Neural cell (in vitro differentiated cells): ENCODE measurements at regions not wholly inside any gene's neighbourhood (a gene's known extent, or its start where the extent isn't known, plus 50 kb on each side); places are given as distances from the start of the nearest gene placed in this dataset.

Experiments
- H2AFZ ChIP-seq: fragments of 200-600, 300-800 bp; sonication (generic), shearing (Covaris generic); 2 replicates; pipeline ENCODE4 v1.6.0; 2014; ENCODE audit warnings: low read depth, mild to moderate bottlenecking, antibody characterized with exemption, low read length, moderate library complexity
- H3F3A ChIP-seq: fragments of 200-600 bp; shearing (Covaris generic); 2 replicates; pipeline ENCODE4 v1.6.1; 2016; ENCODE audit warnings: mild to moderate bottlenecking, moderate library complexity, mixed read lengths, antibody characterized with exemption, low read length; ENCODE audit not compliant: insufficient read depth, poor library complexity, severe bottlenecking
- H3K27ac ChIP-seq: fragments of 200-600, 300-800 bp; sonication (generic), shearing (Covaris generic); 2 replicates; pipeline ENCODE4 v1.5.1; 2014; ENCODE audit warnings: mild to moderate bottlenecking, low read length, moderate library complexity
- H3K27me3 ChIP-seq: fragments of 300-800, 200-600 bp; sonication (generic), shearing (Covaris generic); 2 replicates; pipeline ENCODE4 v1.6.0; 2014; ENCODE audit warnings: mild to moderate bottlenecking, low read depth, low read length, moderate library complexity; ENCODE audit not compliant: insufficient read depth
- H3K36me3 ChIP-seq: fragments of 300-800, 200-600 bp; sonication (generic), shearing (Covaris generic); 2 replicates; pipeline ENCODE4 v1.5.1; 2014; ENCODE audit warnings: mild to moderate bottlenecking, antibody characterized with exemption, low read length, moderate library complexity; ENCODE audit not compliant: insufficient read depth
- H3K4me2 ChIP-seq: fragments of 300-800, 200-600 bp; sonication (generic), shearing (Covaris generic); 2 replicates; pipeline ENCODE4 v1.6.0; 2014; ENCODE audit warnings: mild to moderate bottlenecking, low read length
- H3K4me3 ChIP-seq: fragments of 300-800, 200-600 bp; sonication (generic), shearing (Covaris generic); 2 replicates; pipeline ENCODE4 v1.5.1; 2014; ENCODE audit warnings: mild to moderate bottlenecking, low read length, moderate library complexity
- H3K79me2 ChIP-seq: fragments of 200-600 bp; shearing (Covaris generic); replicated peaks from 2 replicates; pipeline ENCODE4 v1.6.0; 2014; ENCODE audit warnings: mild to moderate bottlenecking, low read length, moderate library complexity; ENCODE audit not compliant: insufficient read depth
- H3K9ac ChIP-seq: fragments of 300-800, 200-600 bp; sonication (generic), shearing (Covaris generic); 2 replicates; pipeline ENCODE4 v1.6.1; 2016; ENCODE audit warnings: mild to moderate bottlenecking, low read length, mixed read lengths
- H3K9me2 ChIP-seq: fragments of 200-600 bp; shearing (Covaris generic); 2 replicates; pipeline ENCODE4 v1.6.1; 2016; ENCODE audit warnings: mild to moderate bottlenecking, low read length, mixed read lengths; ENCODE audit not compliant: insufficient read depth
- H3K9me3 ChIP-seq: fragments of 200-600, 300-800 bp; sonication (generic), shearing (Covaris generic); 2 replicates; pipeline ENCODE4 v1.6.1; 2016; ENCODE audit warnings: mild to moderate bottlenecking, mixed run types, low read length, moderate library complexity, mixed read lengths
- H4K20me1 ChIP-seq: fragments of 200-600 bp; shearing (Covaris generic); 2 replicates; pipeline ENCODE4 v1.6.1; 2016; ENCODE audit warnings: mild to moderate bottlenecking, mixed run types; ENCODE audit not compliant: insufficient read depth
- EP300 ChIP-seq: fragments of 450-650 bp; conservative IDR thresholded peaks from 2 replicates; pipeline ENCODE4 v1.6.1; 2014; ENCODE audit warnings: antibody characterized with exemption, mild to moderate bottlenecking, moderate library complexity; ENCODE audit not compliant: poor library complexity, severe bottlenecking
- EZH2 ChIP-seq: fragments of 200-600, 300-800 bp; shearing (Covaris generic), sonication (generic); IDR thresholded peaks from 2 replicates; pipeline ENCODE4 v1.6.1; 2014; ENCODE audit warnings: antibody characterized with exemption, low read length, borderline replicate concordance, mild to moderate bottlenecking; ENCODE audit not compliant: insufficient read depth, poor library complexity, severe bottlenecking
- MXI1 ChIP-seq: fragments of 450-650 bp; conservative IDR thresholded peaks from 2 replicates; pipeline ENCODE4 v1.6.1; 2014; ENCODE audit warnings: antibody characterized with exemption, mild to moderate bottlenecking; ENCODE audit not compliant: poor library complexity, severe bottlenecking
- POLR2AphosphoS5 ChIP-seq: IDR thresholded peaks from 2 replicates; pipeline ENCODE4 v1.6.1; 2012
- RAD21 ChIP-seq: fragments of 450-650 bp; conservative IDR thresholded peaks from 2 replicates; pipeline ENCODE4 v1.6.1; 2014; ENCODE audit warnings: antibody characterized with exemption, mild to moderate bottlenecking, moderate library complexity
- SMC3 ChIP-seq: fragments of 450-650 bp; conservative IDR thresholded peaks from 2 replicates; pipeline ENCODE4 v1.6.1; 2014; ENCODE audit warnings: antibody characterized with exemption, mild to moderate bottlenecking, moderate library complexity; ENCODE audit not compliant: poor library complexity
- TAF1 ChIP-seq: IDR thresholded peaks from 2 replicates; pipeline ENCODE4 v1.6.1; 2012; ENCODE audit warnings: low read depth
- TF ChIP-seq, protein P1 (sequence below): fragments of 450-650 bp; IDR thresholded peaks from 2 replicates; pipeline ENCODE4 v1.5.1; 2014; ENCODE audit warnings: antibody characterized with exemption, mild to moderate bottlenecking, moderate library complexity; ENCODE audit not compliant: poor library complexity, severe bottlenecking
- TF ChIP-seq, protein P2 (sequence below): IDR thresholded peaks from 2 replicates; pipeline ENCODE4 v1.6.1; 2012; ENCODE audit warnings: borderline replicate concordance

DNA sequence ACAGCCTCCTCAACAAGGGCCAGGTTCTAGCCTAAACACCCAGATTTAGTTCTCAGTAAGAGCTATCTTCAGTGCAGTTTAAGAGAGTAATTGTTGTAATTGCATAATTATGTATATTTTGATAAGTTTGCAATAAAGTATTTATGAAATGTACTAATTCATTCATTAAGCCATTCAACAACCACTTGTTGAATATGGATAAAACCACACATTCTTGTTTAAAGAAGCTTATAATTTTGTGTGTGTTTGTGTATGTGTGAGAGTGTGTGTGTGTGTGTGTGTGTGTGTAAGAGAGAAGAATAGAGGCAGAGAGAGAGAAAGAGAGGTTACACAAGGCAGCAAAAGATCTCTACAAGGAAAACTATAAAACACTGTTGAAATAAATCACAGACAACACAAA lies 115.0 kb upstream of the SLC25A13 start:
- H3K27ac ChIP-seq = no peak overlapping the region
- no peak overlapping the region for H3K4me2 ChIP-seq
- H3K4me3 ChIP-seq = no peak overlapping the region
- no peaks in the 10 kb centered on the region for H3K79me2 ChIP-seq
- no peaks in the 10 kb centered on the region for H3F3A ChIP-seq
- H3K9me2 ChIP-seq = no peaks in the 10 kb centered on the region
- no peak overlapping the region for H3K9ac ChIP-seq
- H3K36me3 ChIP-seq = no peaks in the 10 kb centered on the region
- H3K9me3 ChIP-seq = no peaks in the 10 kb centered on the region
- no peak overlapping the region for H2AFZ ChIP-seq
- H3K27me3 ChIP-seq = no peaks in the 10 kb centered on the region
- TF ChIP-seq SMC3 = no peak
- TF ChIP-seq POLR2AphosphoS5 = no peak
- no peak for TF ChIP-seq TAF1
- TF ChIP-seq, protein P1, sequence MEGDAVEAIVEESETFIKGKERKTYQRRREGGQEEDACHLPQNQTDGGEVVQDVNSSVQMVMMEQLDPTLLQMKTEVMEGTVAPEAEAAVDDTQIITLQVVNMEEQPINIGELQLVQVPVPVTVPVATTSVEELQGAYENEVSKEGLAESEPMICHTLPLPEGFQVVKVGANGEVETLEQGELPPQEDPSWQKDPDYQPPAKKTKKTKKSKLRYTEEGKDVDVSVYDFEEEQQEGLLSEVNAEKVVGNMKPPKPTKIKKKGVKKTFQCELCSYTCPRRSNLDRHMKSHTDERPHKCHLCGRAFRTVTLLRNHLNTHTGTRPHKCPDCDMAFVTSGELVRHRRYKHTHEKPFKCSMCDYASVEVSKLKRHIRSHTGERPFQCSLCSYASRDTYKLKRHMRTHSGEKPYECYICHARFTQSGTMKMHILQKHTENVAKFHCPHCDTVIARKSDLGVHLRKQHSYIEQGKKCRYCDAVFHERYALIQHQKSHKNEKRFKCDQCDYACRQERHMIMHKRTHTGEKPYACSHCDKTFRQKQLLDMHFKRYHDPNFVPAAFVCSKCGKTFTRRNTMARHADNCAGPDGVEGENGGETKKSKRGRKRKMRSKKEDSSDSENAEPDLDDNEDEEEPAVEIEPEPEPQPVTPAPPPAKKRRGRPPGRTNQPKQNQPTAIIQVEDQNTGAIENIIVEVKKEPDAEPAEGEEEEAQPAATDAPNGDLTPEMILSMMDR = no peak
- no peak for TF ChIP-seq MXI1
- no peak for TF ChIP-seq EP300
- TF ChIP-seq, protein P2, sequence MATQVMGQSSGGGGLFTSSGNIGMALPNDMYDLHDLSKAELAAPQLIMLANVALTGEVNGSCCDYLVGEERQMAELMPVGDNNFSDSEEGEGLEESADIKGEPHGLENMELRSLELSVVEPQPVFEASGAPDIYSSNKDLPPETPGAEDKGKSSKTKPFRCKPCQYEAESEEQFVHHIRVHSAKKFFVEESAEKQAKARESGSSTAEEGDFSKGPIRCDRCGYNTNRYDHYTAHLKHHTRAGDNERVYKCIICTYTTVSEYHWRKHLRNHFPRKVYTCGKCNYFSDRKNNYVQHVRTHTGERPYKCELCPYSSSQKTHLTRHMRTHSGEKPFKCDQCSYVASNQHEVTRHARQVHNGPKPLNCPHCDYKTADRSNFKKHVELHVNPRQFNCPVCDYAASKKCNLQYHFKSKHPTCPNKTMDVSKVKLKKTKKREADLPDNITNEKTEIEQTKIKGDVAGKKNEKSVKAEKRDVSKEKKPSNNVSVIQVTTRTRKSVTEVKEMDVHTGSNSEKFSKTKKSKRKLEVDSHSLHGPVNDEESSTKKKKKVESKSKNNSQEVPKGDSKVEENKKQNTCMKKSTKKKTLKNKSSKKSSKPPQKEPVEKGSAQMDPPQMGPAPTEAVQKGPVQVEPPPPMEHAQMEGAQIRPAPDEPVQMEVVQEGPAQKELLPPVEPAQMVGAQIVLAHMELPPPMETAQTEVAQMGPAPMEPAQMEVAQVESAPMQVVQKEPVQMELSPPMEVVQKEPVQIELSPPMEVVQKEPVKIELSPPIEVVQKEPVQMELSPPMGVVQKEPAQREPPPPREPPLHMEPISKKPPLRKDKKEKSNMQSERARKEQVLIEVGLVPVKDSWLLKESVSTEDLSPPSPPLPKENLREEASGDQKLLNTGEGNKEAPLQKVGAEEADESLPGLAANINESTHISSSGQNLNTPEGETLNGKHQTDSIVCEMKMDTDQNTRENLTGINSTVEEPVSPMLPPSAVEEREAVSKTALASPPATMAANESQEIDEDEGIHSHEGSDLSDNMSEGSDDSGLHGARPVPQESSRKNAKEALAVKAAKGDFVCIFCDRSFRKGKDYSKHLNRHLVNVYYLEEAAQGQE = no peak
- no peak for TF ChIP-seq RAD21
- TF ChIP-seq EZH2 = no peak
- no peaks in the 10 kb centered on the region for H4K20me1 ChIP-seq

DNA sequence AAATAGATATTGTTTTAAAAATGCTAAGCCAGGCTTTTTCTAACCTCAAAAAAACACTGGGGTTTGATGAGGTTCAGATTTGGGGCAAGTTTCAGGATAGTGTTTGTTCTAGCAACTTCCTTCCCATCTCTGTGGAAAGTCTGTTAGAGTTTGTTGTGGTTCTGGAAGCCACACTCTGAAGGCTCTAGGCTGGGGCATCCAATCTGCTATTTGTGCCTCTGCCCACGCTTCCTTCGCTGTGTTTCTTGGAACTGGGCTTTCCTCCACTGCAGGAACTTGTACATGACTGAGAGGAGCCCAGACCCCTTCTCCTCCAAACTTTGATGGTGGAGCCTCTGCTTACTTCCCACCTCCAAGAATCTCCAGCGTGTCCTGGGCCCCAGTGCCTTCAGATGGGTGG lies 108.5 kb upstream of the SLC25A13 start:
- no peaks in the 10 kb centered on the region for H3K36me3 ChIP-seq
- no peaks in the 10 kb centered on the region for H3K9me2 ChIP-seq
- H3K4me3 ChIP-seq = no peak overlapping the region
- H3K9ac ChIP-seq = no peak overlapping the region
- TF ChIP-seq RAD21 (no peak), SMC3 (no peak)
- TF ChIP-seq, protein P2 = no peak
- no peak overlapping the region for H3K27ac ChIP-seq
- H2AFZ ChIP-seq = no peak overlapping the region
- no peaks in the 10 kb centered on the region for H3K27me3 ChIP-seq
- no peaks in the 10 kb centered on the region for H3K9me3 ChIP-seq
- H3K4me2 ChIP-seq = no peak overlapping the region
- no peaks in the 10 kb centered on the region for H3F3A ChIP-seq
- no peaks in the 10 kb centered on the region for H3K79me2 ChIP-seq
- no peaks in the 10 kb centered on the region for H4K20me1 ChIP-seq
